ENCODE measurements at regions not wholly inside any gene's neighbourhood (a gene's known extent, or its start where the extent isn't known, plus 50 kb on each side); places are given as distances from the start of the nearest gene placed in this dataset.
"Not testable (repeated sequence)": the region's sequence is repeated elsewhere in the genome, so short reads cannot be mapped to it uniquely, and the experiment has no call there.

- no peak for DNase-seq
These were observed 810.4 kb downstream of the TRAM1L1 start for GRCh38 chr4:116275006-116275405.

GRCh38 chr4:116272336-116272735 lies 813.0 kb downstream of the TRAM1L1 start:
- DNase-seq = no peak

- DNase-seq = not testable (repeated sequence)
These were observed 824.4 kb downstream of the TRAM1L1 start for GRCh38 chr4:116260931-116261330.

GRCh38 chr4:116244771-116245170 lies 840.6 kb downstream of the TRAM1L1 start:
- DNase-seq = no peak

GRCh38 chr4:116243431-116243830 lies 841.9 kb downstream of the TRAM1L1 start:
- DNase-seq = no peak

- DNase-seq = no peak
These were observed 851.4 kb downstream of the TRAM1L1 start for GRCh38 chr4:116233971-116234370.

- DNase-seq = not testable (repeated sequence)
These were observed 853.4 kb downstream of the TRAM1L1 start for GRCh38 chr4:116231999-116232398.

GRCh38 chr4:116229420-116229819 lies 856.0 kb downstream of the TRAM1L1 start:
- no peak for DNase-seq

- no peak for DNase-seq
These were observed 862.2 kb downstream of the TRAM1L1 start for GRCh38 chr4:116223040-116223732.

- DNase-seq = no peak
These were observed 867.6 kb downstream of the TRAM1L1 start for GRCh38 chr4:116217781-116218180.

- no peak for DNase-seq
These were observed 869.8 kb downstream of the TRAM1L1 start for GRCh38 chr4:116215622-116216021.

GRCh38 chr4:116202524-116202923 lies 882.9 kb downstream of the TRAM1L1 start:
- no peak for DNase-seq

- no peak for DNase-seq
These were observed 888.0 kb downstream of the TRAM1L1 start for GRCh38 chr4:116197317-116197809.

GRCh38 chr4:116183241-116183640 lies 902.1 kb downstream of the TRAM1L1 start:
- no peak for DNase-seq

- DNase-seq = no peak
These were observed 905.2 kb downstream of the TRAM1L1 start for GRCh38 chr4:116180157-116180601.

GRCh38 chr4:116151371-116151770 lies 934.0 kb downstream of the TRAM1L1 start:
- DNase-seq = not testable (repeated sequence)

- no peak for DNase-seq
These were observed 935.2 kb downstream of the TRAM1L1 start for GRCh38 chr4:116150152-116150551.

- no peak for DNase-seq
These were observed 942.2 kb downstream of the TRAM1L1 start for GRCh38 chr4:116143198-116143597.

GRCh38 chr4:116132946-116133345 lies 952.4 kb downstream of the TRAM1L1 start:
- no peak for DNase-seq

- DNase-seq = no peak
These were observed 958.6 kb downstream of the TRAM1L1 start for GRCh38 chr4:116126794-116127193.

- no peak for DNase-seq
These were observed 963.3 kb downstream of the TRAM1L1 start for GRCh38 chr4:116122124-116122523.

GRCh38 chr4:116118221-116118620 lies 967.2 kb downstream of the TRAM1L1 start:
- peak in 1 of 2 experiments; percentile 23 for DNase-seq

- DNase-seq = not testable (repeated sequence)
These were observed 972.5 kb downstream of the TRAM1L1 start for GRCh38 chr4:116112861-116113260.

GRCh38 chr4:116110713-116111112 lies 974.7 kb downstream of the TRAM1L1 start:
- DNase-seq = no peak

GRCh38 chr4:116108606-116109005 lies 976.8 kb downstream of the TRAM1L1 start:
- no peak for DNase-seq
